Endothelial cell of umbilical vein (primary cell): ENCODE measurements at regions not wholly inside any gene's neighbourhood (a gene's known extent, or its start where the extent isn't known, plus 50 kb on each side); places are given as distances from the start of the nearest gene placed in this dataset.

Experiments used
- BruUV-seq: library from RNA; stranded (reverse); fragments of 400-500 nt; replicated peaks from 2 replicates; lab custom pipeline; 2021; lab: Mats Ljungman, UMichigan
- CTCF ChIA-PET: fragments of 300-600, 350-600 bp; sonication (Branson Sonifier 250); formaldehyde crosslinking; loops from one replicate; lab custom pipeline; 2021; ENCODE audit warnings: antibody characterized with exemption, inconsistent platforms; lab: Charles Lee
- POLR2A ChIA-PET: fragments of 300-600, 350-600 bp; sonication (Branson Sonifier 250); formaldehyde crosslinking; loops from one replicate; lab custom pipeline; 2021; ENCODE audit warnings: antibody characterized with exemption, inconsistent platforms; lab: Charles Lee
- DNase-seq: peaks from one replicate; pipeline ENCODE4 v3.0.0-alpha.2; 2011; ENCODE audit warnings: low read depth, low spot score
- FAIRE-seq: peaks from 2 replicates; lab custom pipeline; 2011; peaks lifted over from hg19 to GRCh38; lab: Jason Lieb, UNC
- H2AFZ ChIP-seq: 2 replicates; pipeline ENCODE4 v1.6.0; 2012; ENCODE audit warnings: low read depth, low read length, control low read depth, inconsistent platforms
- H3K27ac ChIP-seq: 2 replicates; pipeline ENCODE4 v1.5.1; 2011; ENCODE audit warnings: low read depth, mild to moderate bottlenecking, control low read depth, low read length, moderate library complexity; ENCODE audit not compliant: insufficient read depth
- H3K27me3 ChIP-seq, 2 experiments: 2 replicates each; pipeline versions ENCODE4 v1.6.0 to v1.6.1; 2011; ENCODE audit warnings: low read length in 2 of 2, mixed read lengths in 1 of 2; ENCODE audit not compliant: control insufficient read depth in 2 of 2, insufficient read depth in 2 of 2
- H3K36me3 ChIP-seq, 2 experiments: 2 replicates in 1 of 2; 3 replicates in 1 of 2; pipeline ENCODE4 v1.5.1; 2011; ENCODE audit warnings: low read length in 2 of 2, mild to moderate bottlenecking in 1 of 2, moderate library complexity in 1 of 2; ENCODE audit not compliant: control insufficient read depth in 2 of 2, insufficient read depth in 2 of 2; ENCODE audit errors: extremely low read depth in 1 of 2
- H3K4me1 ChIP-seq: 3 replicates; pipeline ENCODE4 v1.5.1; 2011; ENCODE audit warnings: mild to moderate bottlenecking, low read length; ENCODE audit not compliant: control insufficient read depth, insufficient read depth; ENCODE audit errors: extremely low read depth
- H3K4me2 ChIP-seq: 2 replicates; pipeline ENCODE4 v1.6.1; 2011; ENCODE audit warnings: low read length, control low read depth, mixed read lengths; ENCODE audit not compliant: insufficient read depth
- H3K4me3 ChIP-seq, 3 experiments: fragments of 200-600 bp in 1 of 3; sonication (generic), shearing (Covaris generic) in 1 of 3; replicated peaks in 1 of 3; 2 replicates each; pipeline ENCODE4 v1.5.1; 2011 to 2016; ENCODE audit warnings: control low read depth in 3 of 3, low read length in 3 of 3, mild to moderate bottlenecking in 2 of 3, inconsistent platforms in 1 of 3, low read depth in 1 of 3, moderate library complexity in 1 of 3; ENCODE audit not compliant: insufficient read depth in 1 of 3
- H3K79me2 ChIP-seq: 2 replicates; pipeline ENCODE4 v1.6.0; 2012; ENCODE audit warnings: low read length, inconsistent platforms; ENCODE audit not compliant: control insufficient read depth, insufficient read depth
- H3K9ac ChIP-seq: replicated peaks from 2 replicates; pipeline ENCODE3; 2011; ENCODE audit warnings: low read length, control low read depth; ENCODE audit not compliant: insufficient read depth; ENCODE audit errors: extremely low read depth
- H3K9me1 ChIP-seq: replicated peaks from 3 replicates; pipeline ENCODE4 v1.6.0; 2011; ENCODE audit warnings: mild to moderate bottlenecking, low read length; ENCODE audit not compliant: control insufficient read depth, insufficient read depth; ENCODE audit errors: extremely low read depth
- H3K9me3 ChIP-seq: replicated peaks from 2 replicates; pipeline ENCODE4 v1.5.1; 2012; ENCODE audit warnings: low read length, inconsistent platforms; ENCODE audit not compliant: control insufficient read depth, insufficient read depth
- H4K20me1 ChIP-seq: replicated peaks from 2 replicates; pipeline ENCODE3; 2011; ENCODE audit warnings: mild to moderate bottlenecking, low read length; ENCODE audit not compliant: control insufficient read depth, insufficient read depth; ENCODE audit errors: extremely low read depth
- CTCF ChIP-seq, 2 donors: IDR thresholded peaks; 1 replicate in 1 of 2; 2 replicates in 1 of 2; pipeline ENCODE4 v1.5.1; 2011; ENCODE audit warnings: low read length in 2 of 2, mild to moderate bottlenecking in 2 of 2, moderate library complexity in 2 of 2, control low read depth in 1 of 2, inconsistent platforms in 1 of 2, low read depth in 1 of 2; ENCODE audit not compliant: insufficient read depth in 1 of 2; ENCODE audit errors: extremely low read depth in 1 of 2
- EZH2 ChIP-seq: IDR thresholded peaks from 2 replicates; pipeline ENCODE4 v1.6.1; 2012; ENCODE audit warnings: borderline replicate concordance, low read depth, mild to moderate bottlenecking, moderate library complexity, low read length, inconsistent platforms; ENCODE audit not compliant: severe bottlenecking
- FOS ChIP-seq: IDR thresholded peaks from 2 replicates; pipeline ENCODE4 v1.6.1; 2011; ENCODE audit warnings: mild to moderate bottlenecking, low read length, moderate library complexity, borderline replicate concordance; ENCODE audit not compliant: insufficient read depth
- GATA2 ChIP-seq: IDR thresholded peaks from 2 replicates; pipeline ENCODE4 v1.7.0; 2011; ENCODE audit warnings: low read depth, mild to moderate bottlenecking, moderate library complexity, mixed read lengths, low read length; ENCODE audit not compliant: insufficient read length, insufficient read depth
- JUN ChIP-seq: IDR thresholded peaks from 2 replicates; pipeline ENCODE4 v1.6.1; 2011; ENCODE audit warnings: borderline replicate concordance, low read depth; ENCODE audit not compliant: insufficient read length, insufficient read depth
- MAX ChIP-seq: IDR thresholded peaks from 2 replicates; pipeline ENCODE4 v1.6.1; 2011; ENCODE audit not compliant: insufficient read depth, insufficient read length
- MYC ChIP-seq: IDR thresholded peaks from one replicate; pipeline ENCODE4 v1.6.1; 2011; ENCODE audit warnings: mild to moderate bottlenecking, low read depth, low read length
- POLR2A ChIP-seq: IDR thresholded peaks from 2 replicates; pipeline ENCODE4 v1.6.1; 2012; ENCODE audit warnings: low read depth, mild to moderate bottlenecking, control low read depth, low read length
- POLR2AphosphoS5 ChIP-seq: IDR thresholded peaks from 2 replicates; pipeline ENCODE4 v1.6.1; 2012; ENCODE audit warnings: low read depth, mild to moderate bottlenecking, control low read depth, low read length, moderate library complexity; ENCODE audit not compliant: insufficient read depth
- dilution Hi-C: fragments of 300-500 bp; cut with MboI; formaldehyde crosslinking; loops from one replicate; pipeline ENCODE4 v1.15.0; 2019; ENCODE audit warnings: low sequenced_read_pairs; ENCODE audit not compliant: extremely low pct_ligation_motif_present
- intact Hi-C: fragments of 100-400 bp; cut with micrococcal nuclease; formaldehyde crosslinking; loops from one replicate; pipeline ENCODE4 v1.10.0; 2022

- Histone ChIP-seq H3K4me1 (no peaks in the 10 kb centered on the region), H3K36me3 (no peaks in the 10 kb centered on the region), H3K27me3 (no peaks in the 10 kb centered on the region), H3K9ac (no peak overlapping the region), H3K9me1 (no peaks in the 10 kb centered on the region), H2AFZ (no peak overlapping the region), H3K79me2 (no peaks in the 10 kb centered on the region), H3K9me3 (no peaks in the 10 kb centered on the region), H3K4me3 (no peak overlapping the region), H3K4me2 (no peak overlapping the region), H3K27ac (no peak overlapping the region), H4K20me1 (no peaks in the 10 kb centered on the region)
- ChIA-PET CTCF (no interaction called here), POLR2A (no interaction called here)
- dilution Hi-C loops = no loop called here
- BruUV-seq = no TSS peak
- intact Hi-C loops = no loop called here
- TF ChIP-seq FOS (no peak), MAX (no peak), POLR2AphosphoS5 (no peak), MYC (no peak), EZH2 (no peak), CTCF (IDR thresholded peaks at IDR 0.05; ENCODE audit: extremely low read depth in 1 of 2, insufficient read depth in 1 of 2, low read depth in 1 of 2, low read length in 2 of 2) (no peak), POLR2A (no peak), GATA2 (no peak), JUN (no peak)
- FAIRE-seq (no peak), DNase-seq (no peak)
Observed at GRCh38 chr13:111468037-111468959, 147.9 kb downstream of the TEX29 start.
